T-helper 2 cell treated with Interferon-gamma antibody and Interleukin-4, amounts not matched to agents 100 ng/mL and 5 ng/mL, for 36 hours (primary cell): ENCODE measurements at regions not wholly inside any gene's neighbourhood (a gene's known extent, or its start where the extent isn't known, plus 50 kb on each side); places are given as distances from the start of the nearest gene placed in this dataset.

Source experiments
- intact Hi-C: fragments of 100-400 bp; cut with micrococcal nuclease; formaldehyde crosslinking; loops from one replicate; pipeline ENCODE4 v1.15.1; 2023

GRCh38 chr6:101294676-101295075 is 98.8 kb upstream of the GRIK2 start:
- intact Hi-C loops = no loop called here

GRCh38 chr6:101296169-101296960 is 97.1 kb upstream of the GRIK2 start:
- intact Hi-C loops = no loop called here

- intact Hi-C loops = no loop called here
Observed at GRCh38 chr6:101302593-101302992, 90.9 kb upstream of the GRIK2 start.

GRCh38 chr6:101303495-101303894 is 90.0 kb upstream of the GRIK2 start:
- intact Hi-C loops = no loop called here

GRCh38 chr6:101312652-101313051 is 80.9 kb upstream of the GRIK2 start:
- intact Hi-C loops = loop anchor here (5.0 kb wide), 1 partner anchor 1075 kb away; no protein-coding TSS in a partner anchor

GRCh38 chr6:101322921-101323320 is 70.6 kb upstream of the GRIK2 start:
- intact Hi-C loops = no loop called here

- intact Hi-C loops = no loop called here
Observed at GRCh38 chr6:101326411-101326810, 67.1 kb upstream of the GRIK2 start.

- intact Hi-C loops = no loop called here
Observed at GRCh38 chr6:101341926-101342325, 51.6 kb upstream of the GRIK2 start.
